ENCODE measurements at regions not wholly inside any gene's neighbourhood (a gene's known extent, or its start where the extent isn't known, plus 50 kb on each side); places are given as distances from the start of the nearest gene placed in this dataset.

DNA sequence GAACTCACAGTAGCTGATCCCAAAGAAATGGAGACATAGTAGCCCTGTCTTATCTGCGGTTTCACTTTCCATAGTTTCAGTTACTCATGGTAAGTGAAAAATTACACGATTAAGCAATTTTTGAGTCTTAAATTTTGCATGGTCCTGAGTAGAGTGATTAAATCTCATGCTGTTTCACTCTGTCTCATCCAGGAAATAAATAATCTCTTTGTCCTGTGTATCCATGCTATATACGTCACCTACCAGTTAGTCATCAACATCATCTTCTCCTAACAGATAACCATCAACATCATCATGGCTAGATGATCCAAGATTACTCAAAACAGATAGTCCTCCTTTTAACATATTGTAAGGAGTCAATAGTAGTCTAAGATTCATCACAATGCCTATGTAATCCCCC is 1589.3 kb downstream of the BRINP3 start:
- Histone ChIP-seq H4K20me1 (ENCODE audit: insufficient read depth, low read length) (no peaks in the 10 kb centered on the region), H2AFZ (ENCODE audit: low read length) (no peak overlapping the region), H3K27me3 (ENCODE audit: insufficient read depth, low read length) (no peaks in the 10 kb centered on the region), H3K79me2 (ENCODE audit: insufficient read depth, low read length) (no peaks in the 10 kb centered on the region), H3K9me3 (ENCODE audit: low read depth, low read length) (peaks cover 4% of the 10 kb centered on the region), H3K4me2 (ENCODE audit: insufficient read depth, low read length) (no peak overlapping the region), H3K36me3 (ENCODE audit: insufficient read depth, low read length) (no peaks in the 10 kb centered on the region), H3K27ac (ENCODE audit: low read depth, low read length) (no peak overlapping the region), H3K4me3 (ENCODE audit: insufficient read depth, low read length) (no peak overlapping the region), H3K4me1 (ENCODE audit: insufficient read depth, low read length) (no peaks in the 10 kb centered on the region)
- no peak for DNase-seq (ENCODE audit: insufficient read length, low spot score, missing footprints)
- TF ChIP-seq, protein P1, sequence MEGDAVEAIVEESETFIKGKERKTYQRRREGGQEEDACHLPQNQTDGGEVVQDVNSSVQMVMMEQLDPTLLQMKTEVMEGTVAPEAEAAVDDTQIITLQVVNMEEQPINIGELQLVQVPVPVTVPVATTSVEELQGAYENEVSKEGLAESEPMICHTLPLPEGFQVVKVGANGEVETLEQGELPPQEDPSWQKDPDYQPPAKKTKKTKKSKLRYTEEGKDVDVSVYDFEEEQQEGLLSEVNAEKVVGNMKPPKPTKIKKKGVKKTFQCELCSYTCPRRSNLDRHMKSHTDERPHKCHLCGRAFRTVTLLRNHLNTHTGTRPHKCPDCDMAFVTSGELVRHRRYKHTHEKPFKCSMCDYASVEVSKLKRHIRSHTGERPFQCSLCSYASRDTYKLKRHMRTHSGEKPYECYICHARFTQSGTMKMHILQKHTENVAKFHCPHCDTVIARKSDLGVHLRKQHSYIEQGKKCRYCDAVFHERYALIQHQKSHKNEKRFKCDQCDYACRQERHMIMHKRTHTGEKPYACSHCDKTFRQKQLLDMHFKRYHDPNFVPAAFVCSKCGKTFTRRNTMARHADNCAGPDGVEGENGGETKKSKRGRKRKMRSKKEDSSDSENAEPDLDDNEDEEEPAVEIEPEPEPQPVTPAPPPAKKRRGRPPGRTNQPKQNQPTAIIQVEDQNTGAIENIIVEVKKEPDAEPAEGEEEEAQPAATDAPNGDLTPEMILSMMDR (IDR thresholded peaks at IDR 0.05; ENCODE audit: extremely low read depth, low read depth, low read length): no peak

DNA sequence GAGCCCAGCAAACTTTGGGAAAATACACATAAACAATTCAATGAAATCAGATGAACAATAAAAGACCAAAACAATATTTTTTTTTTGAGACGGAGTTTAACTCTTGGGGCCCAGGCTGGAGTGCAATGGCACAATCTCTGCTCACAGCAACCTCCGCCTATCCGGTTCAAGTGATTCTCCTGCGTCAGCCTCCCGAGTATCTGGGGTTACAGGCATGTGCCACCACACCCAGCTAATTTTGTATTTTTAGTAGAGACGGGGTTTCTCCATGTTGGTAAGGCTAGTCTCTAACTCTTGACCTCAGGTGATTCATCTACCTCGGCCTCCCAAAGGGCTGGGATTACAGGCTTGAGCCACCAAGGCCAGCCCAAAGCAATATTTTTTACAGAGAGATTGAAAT is 1588.5 kb downstream of the BRINP3 start:
- Histone ChIP-seq H3K36me3 (ENCODE audit: insufficient read depth, low read length) (no peaks in the 10 kb centered on the region), H3K4me1 (ENCODE audit: insufficient read depth, low read length) (no peaks in the 10 kb centered on the region), H3K27ac (ENCODE audit: low read depth, low read length) (no peak overlapping the region), H3K4me2 (ENCODE audit: insufficient read depth, low read length) (no peak overlapping the region), H3K79me2 (ENCODE audit: insufficient read depth, low read length) (no peaks in the 10 kb centered on the region), H3K27me3 (ENCODE audit: insufficient read depth, low read length) (no peaks in the 10 kb centered on the region), H3K9me3 (ENCODE audit: low read depth, low read length) (peaks cover 4% of the 10 kb centered on the region), H2AFZ (ENCODE audit: low read length) (no peak overlapping the region), H4K20me1 (ENCODE audit: insufficient read depth, low read length) (no peaks in the 10 kb centered on the region), H3K4me3 (ENCODE audit: insufficient read depth, low read length) (no peak overlapping the region)
- TF ChIP-seq, protein P1 (IDR thresholded peaks at IDR 0.05; ENCODE audit: extremely low read depth, low read depth, low read length): no peak
- DNase-seq (ENCODE audit: insufficient read length, low spot score, missing footprints): no peak

GRCh38 chr1:188891958-188892357 is 1585.7 kb downstream of the BRINP3 start:
- H4K20me1 ChIP-seq (ENCODE audit: insufficient read depth, low read length): no peaks in the 10 kb centered on the region
- H3K4me2 ChIP-seq (ENCODE audit: insufficient read depth, low read length): no peak overlapping the region
- no peaks in the 10 kb centered on the region for H3K36me3 ChIP-seq (ENCODE audit: insufficient read depth, low read length)
- no peaks in the 10 kb centered on the region for H3K27me3 ChIP-seq (ENCODE audit: insufficient read depth, low read length)
- no peak overlapping the region for H3K27ac ChIP-seq (ENCODE audit: low read depth, low read length)
- no peak overlapping the region for H3K4me3 ChIP-seq (ENCODE audit: insufficient read depth, low read length)
- TF ChIP-seq, protein P1 (IDR thresholded peaks at IDR 0.05; ENCODE audit: extremely low read depth, low read depth, low read length): no peak
- H3K9me3 ChIP-seq (ENCODE audit: low read depth, low read length): peaks cover 4% of the 10 kb centered on the region
- H3K4me1 ChIP-seq (ENCODE audit: insufficient read depth, low read length): no peaks in the 10 kb centered on the region
- no peak overlapping the region for H2AFZ ChIP-seq (ENCODE audit: low read length)
- no peak for DNase-seq (ENCODE audit: insufficient read length, low spot score, missing footprints)
- H3K79me2 ChIP-seq (ENCODE audit: insufficient read depth, low read length): no peaks in the 10 kb centered on the region

- Histone ChIP-seq H3K27me3 (ENCODE audit: insufficient read depth, low read length) (no peaks in the 10 kb centered on the region), H3K4me1 (ENCODE audit: insufficient read depth, low read length) (no peaks in the 10 kb centered on the region), H3K4me3 (ENCODE audit: insufficient read depth, low read length) (no peak overlapping the region), H3K36me3 (ENCODE audit: insufficient read depth, low read length) (no peaks in the 10 kb centered on the region), H4K20me1 (ENCODE audit: insufficient read depth, low read length) (no peaks in the 10 kb centered on the region), H3K9me3 (ENCODE audit: low read depth, low read length) (no peaks in the 10 kb centered on the region), H3K79me2 (ENCODE audit: insufficient read depth, low read length) (no peaks in the 10 kb centered on the region), H2AFZ (ENCODE audit: low read length) (no peak overlapping the region), H3K27ac (ENCODE audit: low read depth, low read length) (no peak overlapping the region), H3K4me2 (ENCODE audit: insufficient read depth, low read length) (no peak overlapping the region)
- TF ChIP-seq, protein P1 (IDR thresholded peaks at IDR 0.05; ENCODE audit: extremely low read depth, low read depth, low read length): no peak
- DNase-seq (ENCODE audit: insufficient read length, low spot score, missing footprints): no peak
These were observed 1582.1 kb downstream of the BRINP3 start for GRCh38 chr1:188895611-188896010.
